ENCODE measurements at regions not wholly inside any gene's neighbourhood (a gene's known extent, or its start where the extent isn't known, plus 50 kb on each side); places are given as distances from the start of the nearest gene placed in this dataset.

- DNase-seq (ENCODE audit: low read depth) = no peak
- in situ Hi-C loops (cut with HindIII; ENCODE audit: low sequenced_read_pairs) = loop anchor here (5.0 kb wide), 1 partner anchor 36 kb away; no protein-coding TSS in a partner anchor
- H3K4me3 ChIP-seq (ENCODE audit: low read depth, low read length) = no peak overlapping the region
- TF ChIP-seq, protein P1, sequence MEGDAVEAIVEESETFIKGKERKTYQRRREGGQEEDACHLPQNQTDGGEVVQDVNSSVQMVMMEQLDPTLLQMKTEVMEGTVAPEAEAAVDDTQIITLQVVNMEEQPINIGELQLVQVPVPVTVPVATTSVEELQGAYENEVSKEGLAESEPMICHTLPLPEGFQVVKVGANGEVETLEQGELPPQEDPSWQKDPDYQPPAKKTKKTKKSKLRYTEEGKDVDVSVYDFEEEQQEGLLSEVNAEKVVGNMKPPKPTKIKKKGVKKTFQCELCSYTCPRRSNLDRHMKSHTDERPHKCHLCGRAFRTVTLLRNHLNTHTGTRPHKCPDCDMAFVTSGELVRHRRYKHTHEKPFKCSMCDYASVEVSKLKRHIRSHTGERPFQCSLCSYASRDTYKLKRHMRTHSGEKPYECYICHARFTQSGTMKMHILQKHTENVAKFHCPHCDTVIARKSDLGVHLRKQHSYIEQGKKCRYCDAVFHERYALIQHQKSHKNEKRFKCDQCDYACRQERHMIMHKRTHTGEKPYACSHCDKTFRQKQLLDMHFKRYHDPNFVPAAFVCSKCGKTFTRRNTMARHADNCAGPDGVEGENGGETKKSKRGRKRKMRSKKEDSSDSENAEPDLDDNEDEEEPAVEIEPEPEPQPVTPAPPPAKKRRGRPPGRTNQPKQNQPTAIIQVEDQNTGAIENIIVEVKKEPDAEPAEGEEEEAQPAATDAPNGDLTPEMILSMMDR (IDR thresholded peaks at IDR 0.05; ENCODE audit: low read depth, low read length, missing control alignments) = no peak
Observed at GRCh38 chr16:27706156-27706865, 156.4 kb downstream of the KATNIP start.

- in situ Hi-C loops (cut with HindIII; ENCODE audit: low sequenced_read_pairs) = loop anchor here (5.0 kb wide), 1 partner anchor 35 kb away; no protein-coding TSS in a partner anchor
- H3K4me3 ChIP-seq (ENCODE audit: low read depth, low read length) = no peak overlapping the region
- no peak for DNase-seq (ENCODE audit: low read depth)
- TF ChIP-seq, protein P1 (IDR thresholded peaks at IDR 0.05; ENCODE audit: low read depth, low read length, missing control alignments) = no peak
Observed at GRCh38 chr16:27706866-27707685, 157.1 kb downstream of the KATNIP start.

- H3K4me3 ChIP-seq (ENCODE audit: low read depth, low read length) = no peak overlapping the region
- TF ChIP-seq, protein P1 (IDR thresholded peaks at IDR 0.05; ENCODE audit: low read depth, low read length, missing control alignments) = no peak
- no peak for DNase-seq (ENCODE audit: low read depth)
- in situ Hi-C loops (cut with HindIII; ENCODE audit: low sequenced_read_pairs) = loop anchor here (5.0 kb wide), 1 partner anchor 34 kb away; no protein-coding TSS in a partner anchor
Observed at GRCh38 chr16:27708651-27709050, 158.7 kb downstream of the KATNIP start.

- TF ChIP-seq, protein P1 (IDR thresholded peaks at IDR 0.05; ENCODE audit: low read depth, low read length, missing control alignments) = no peak
- in situ Hi-C loops (cut with HindIII; ENCODE audit: low sequenced_read_pairs) = loop anchor here (5.0 kb wide), 2 partner anchors 45 to 100 kb away; no protein-coding TSS in a partner anchor
- no peak for DNase-seq (ENCODE audit: low read depth)
- no peak overlapping the region for H3K4me3 ChIP-seq (ENCODE audit: low read depth, low read length)
Observed at GRCh38 chr16:27712251-27712711, 162.3 kb downstream of the KATNIP start.

DNA sequence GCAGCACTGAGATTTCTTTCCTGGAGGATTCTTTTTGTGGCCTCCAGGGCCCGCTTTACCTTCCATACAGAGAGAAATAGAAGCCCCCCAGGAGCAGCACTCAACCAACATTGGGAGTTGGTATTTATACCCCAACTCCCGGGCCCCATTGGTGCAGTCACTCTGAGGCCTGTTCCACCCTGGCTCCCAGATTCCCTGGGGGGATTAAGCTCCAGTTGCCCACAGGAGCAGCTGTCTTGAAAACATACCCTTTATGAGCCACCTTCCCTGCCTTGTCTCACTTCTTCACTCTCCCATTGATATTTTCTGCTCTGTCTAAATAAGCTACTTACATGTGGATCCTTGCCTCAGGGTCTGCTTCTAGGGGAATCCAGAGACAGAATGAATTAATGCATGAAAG lies 167.8 kb downstream of the KATNIP start:
- in situ Hi-C loops (cut with HindIII; ENCODE audit: low sequenced_read_pairs) = no loop called here
- TF ChIP-seq, protein P1 (IDR thresholded peaks at IDR 0.05; ENCODE audit: low read depth, low read length, missing control alignments) = no peak
- DNase-seq (ENCODE audit: low read depth) = no peak
- no peak overlapping the region for H3K4me3 ChIP-seq (ENCODE audit: low read depth, low read length)

DNA sequence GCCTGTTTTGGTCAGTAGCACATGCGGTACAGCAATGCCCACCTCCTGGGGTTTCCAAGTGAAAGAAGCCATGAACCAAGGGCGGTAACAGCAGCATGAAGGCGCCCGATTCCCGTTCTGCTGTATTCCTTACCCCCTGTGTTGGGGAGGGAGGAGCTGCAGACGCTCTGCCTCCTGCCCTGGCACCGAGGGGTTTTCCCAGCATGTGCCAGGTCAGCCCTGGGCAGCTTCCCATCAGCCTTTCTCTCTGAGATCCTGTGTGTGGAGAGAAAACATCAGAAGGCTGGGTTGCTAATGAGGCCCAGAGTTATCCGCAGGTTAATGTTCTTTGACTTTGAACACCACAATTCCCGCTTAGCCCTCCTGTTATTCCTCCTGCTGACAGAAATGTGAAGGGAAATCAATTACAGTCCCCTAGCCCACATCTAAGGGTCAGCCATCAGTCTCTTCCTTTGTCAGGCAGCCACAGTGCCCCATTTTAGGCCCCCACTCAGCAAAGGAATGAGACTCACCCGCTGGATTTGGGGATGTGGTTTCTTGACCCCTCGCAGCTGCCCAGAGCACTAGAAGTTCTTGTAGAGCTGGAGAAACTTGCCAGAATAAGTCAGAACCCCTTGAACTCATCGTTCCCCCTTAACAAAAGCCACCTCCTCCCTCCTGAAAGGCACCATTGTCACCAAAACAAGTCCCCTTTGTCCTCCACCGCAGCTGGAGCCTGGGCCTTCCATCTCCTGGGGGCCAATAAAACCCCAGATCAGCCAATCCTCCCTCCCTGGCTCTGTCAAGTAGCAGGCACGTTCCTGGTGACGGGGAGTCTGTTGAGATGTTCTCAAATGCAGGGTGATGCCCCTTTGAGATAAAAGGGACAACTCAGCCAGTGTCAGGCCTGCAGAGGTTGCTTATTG lies 168.5 kb downstream of the KATNIP start:
- DNase-seq (ENCODE audit: low read depth) = no peak
- in situ Hi-C loops (cut with HindIII; ENCODE audit: low sequenced_read_pairs) = no loop called here
- TF ChIP-seq, protein P1 (IDR thresholded peaks at IDR 0.05; ENCODE audit: low read depth, low read length, missing control alignments) = no peak
- no peak overlapping the region for H3K4me3 ChIP-seq (ENCODE audit: low read depth, low read length)
